HFF-Myc (cell line): ENCODE measurements at regions not wholly inside any gene's neighbourhood (a gene's known extent, or its start where the extent isn't known, plus 50 kb on each side); places are given as distances from the start of the nearest gene placed in this dataset.

Source experiments
- DNase-seq: peaks from one replicate; pipeline ENCODE4 v3.0.0-alpha.2; 2011; ENCODE audit warnings: low read depth; ENCODE audit errors: extremely low read depth
- H3K4me3 ChIP-seq: replicated peaks from 2 replicates; pipeline ENCODE4 v1.5.1; 2011; ENCODE audit warnings: low read depth, mild to moderate bottlenecking, control low read depth, low read length
- CTCF ChIP-seq: IDR thresholded peaks from 2 replicates; pipeline ENCODE4 v1.5.1; 2012; ENCODE audit warnings: mild to moderate bottlenecking, low read depth, low read length, control low read depth; ENCODE audit errors: missing control alignments

- no peak for TF ChIP-seq CTCF
Observed at GRCh38 chr6:14620522-14620921, 502.9 kb downstream of the CD83 start.

GRCh38 chr6:14621518-14621917 is 503.9 kb downstream of the CD83 start:
- no peak for TF ChIP-seq CTCF
- no peak for DNase-seq
- no peak overlapping the region for H3K4me3 ChIP-seq

More at GRCh38 chr6:14620522-14620921, 502.9 kb downstream of the CD83 start:
- H3K4me3 ChIP-seq: no peak overlapping the region
- DNase-seq: no peak

GRCh38 chr6:14622085-14622484 is 504.5 kb downstream of the CD83 start:
- no peak for DNase-seq
- H3K4me3 ChIP-seq: no peak overlapping the region
- TF ChIP-seq CTCF: no peak

- no peak for DNase-seq
- no peak overlapping the region for H3K4me3 ChIP-seq
- TF ChIP-seq CTCF: no peak
Observed at GRCh38 chr6:14622909-14623505, 505.4 kb downstream of the CD83 start.

GRCh38 chr6:14625173-14625895 is 507.8 kb downstream of the CD83 start:
- TF ChIP-seq CTCF: no peak
- DNase-seq: no peak
- no peak overlapping the region for H3K4me3 ChIP-seq

GRCh38 chr6:14626556-14626955 is 509.0 kb downstream of the CD83 start:
- no peak for TF ChIP-seq CTCF
- DNase-seq: no peak
- no peak overlapping the region for H3K4me3 ChIP-seq
